Astrocyte (in vitro differentiated cells and primary cell): ENCODE measurements at regions not wholly inside any gene's neighbourhood (a gene's known extent, or its start where the extent isn't known, plus 50 kb on each side); places are given as distances from the start of the nearest gene placed in this dataset.

ENCODE experiments used
- DNase-seq: peaks from one replicate; pipeline ENCODE4 v3.0.0-alpha.2; 2010; ENCODE audit warnings: low read depth
- FAIRE-seq: peaks from 2 replicates; lab custom pipeline; 2011; peaks lifted over from hg19 to GRCh38; lab: Jason Lieb, UNC
- H2AFZ ChIP-seq: 2 replicates; pipeline ENCODE4 v1.6.0; 2012; ENCODE audit warnings: low read depth, low read length, inconsistent platforms
- H3K27ac ChIP-seq: 2 replicates; pipeline ENCODE4 v1.5.1; 2011; ENCODE audit warnings: low read depth, low read length, inconsistent platforms
- H3K27me3 ChIP-seq: 2 replicates; pipeline ENCODE4 v1.6.0; 2011; ENCODE audit warnings: low read length, inconsistent platforms; ENCODE audit not compliant: insufficient read depth
- H3K36me3 ChIP-seq: 2 replicates; pipeline ENCODE4 v1.5.1; 2011; ENCODE audit warnings: low read length, inconsistent platforms; ENCODE audit not compliant: insufficient read depth
- H3K4me1 ChIP-seq: 2 replicates; pipeline ENCODE4 v1.5.1; 2011; ENCODE audit warnings: low read length, inconsistent platforms; ENCODE audit not compliant: insufficient read depth
- H3K4me2 ChIP-seq: 2 replicates; pipeline ENCODE4 v1.6.0; 2012; ENCODE audit warnings: low read length, inconsistent platforms
- H3K4me3 ChIP-seq: 2 replicates; pipeline ENCODE4 v1.5.1; 2011; ENCODE audit warnings: low read depth, mild to moderate bottlenecking, low read length, inconsistent platforms; ENCODE audit not compliant: insufficient read depth
- H3K79me2 ChIP-seq: 2 replicates; pipeline ENCODE4 v1.6.0; 2012; ENCODE audit warnings: mild to moderate bottlenecking, low read length, inconsistent platforms; ENCODE audit not compliant: insufficient read depth
- H3K9ac ChIP-seq: 2 replicates; pipeline ENCODE4 v1.6.0; 2012; ENCODE audit warnings: mild to moderate bottlenecking, low read length, inconsistent platforms
- H3K9me3 ChIP-seq: 2 replicates; pipeline ENCODE4 v1.5.1; 2012; ENCODE audit warnings: low read depth, mild to moderate bottlenecking, low read length, inconsistent platforms; ENCODE audit not compliant: insufficient read depth
- H4K20me1 ChIP-seq: 2 replicates; pipeline ENCODE4 v1.6.0; 2012; ENCODE audit warnings: low read length, inconsistent platforms; ENCODE audit not compliant: insufficient read depth
- H3K27ac Mint-ChIP-seq: one replicate; pipeline ENCODE4 v1.8.0; 2021; ENCODE audit warnings: mild to moderate bottlenecking, mixed read lengths; ENCODE audit not compliant: unreplicated experiment
- H3K27me3 Mint-ChIP-seq: one replicate; pipeline ENCODE4 v1.8.0; 2021; ENCODE audit warnings: low read depth, mixed read lengths; ENCODE audit not compliant: unreplicated experiment
- H3K36me3 Mint-ChIP-seq: one replicate; pipeline ENCODE4 v1.8.0; 2021; ENCODE audit warnings: low read depth, mixed read lengths; ENCODE audit not compliant: unreplicated experiment
- H3K4me1 Mint-ChIP-seq: one replicate; pipeline ENCODE4 v1.8.0; 2021; ENCODE audit warnings: low read depth, mixed read lengths; ENCODE audit not compliant: unreplicated experiment
- H3K4me3 Mint-ChIP-seq: one replicate; pipeline ENCODE4 v1.8.0; 2021; ENCODE audit warnings: mild to moderate bottlenecking, moderate library complexity, mixed read lengths; ENCODE audit not compliant: unreplicated experiment
- H3K9me3 Mint-ChIP-seq: one replicate; pipeline ENCODE4 v1.8.0; 2021; ENCODE audit warnings: mild to moderate bottlenecking, mixed read lengths; ENCODE audit not compliant: unreplicated experiment
- EZH2 ChIP-seq: IDR thresholded peaks from 2 replicates; pipeline ENCODE4 v1.6.1; 2012; ENCODE audit warnings: mild to moderate bottlenecking, low read length, inconsistent platforms; ENCODE audit not compliant: insufficient read depth
- TF ChIP-seq, protein P1 (sequence below): IDR thresholded peaks from 2 replicates; pipeline ENCODE4 v1.5.1; 2011; ENCODE audit warnings: low read depth, mild to moderate bottlenecking, inconsistent platforms, low read length, moderate library complexity; ENCODE audit not compliant: insufficient read depth

DNA sequence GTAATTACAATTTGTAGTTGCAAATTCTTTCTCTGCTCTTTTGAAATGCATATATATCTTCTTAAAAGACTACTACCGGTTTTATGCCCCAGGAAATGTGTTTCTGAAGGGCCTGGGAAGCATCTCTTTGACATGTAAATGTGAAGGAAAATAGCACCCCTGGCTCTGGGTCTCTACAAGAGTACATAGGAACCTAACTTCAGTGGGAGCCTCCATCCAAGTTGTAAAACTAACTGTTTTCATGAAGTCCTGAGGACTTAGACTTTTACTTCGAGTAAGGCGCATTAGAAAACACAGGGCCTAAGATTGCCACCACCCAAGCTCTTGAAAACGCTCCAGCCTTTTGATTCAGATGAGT, 99.4 kb downstream of the CBLN2 start:
- H3K79me2 ChIP-seq = no peaks in the 10 kb centered on the region
- H3K4me2 ChIP-seq = no peak overlapping the region
- Mint-ChIP-seq H3K27ac (no peak overlapping the region), H3K4me3 (no peak overlapping the region), H3K27me3 (no peaks in the 10 kb centered on the region), H3K4me1 (no peaks in the 10 kb centered on the region), H3K9me3 (peaks cover 7% of the 10 kb centered on the region), H3K36me3 (no peaks in the 10 kb centered on the region)
- no peaks in the 10 kb centered on the region for H3K36me3 ChIP-seq
- no peak overlapping the region for H2AFZ ChIP-seq
- H3K9ac ChIP-seq = no peak overlapping the region
- H3K9me3 ChIP-seq = no peaks in the 10 kb centered on the region
- no peak overlapping the region for H3K4me3 ChIP-seq
- TF ChIP-seq EZH2 = no peak
- TF ChIP-seq, protein P1, sequence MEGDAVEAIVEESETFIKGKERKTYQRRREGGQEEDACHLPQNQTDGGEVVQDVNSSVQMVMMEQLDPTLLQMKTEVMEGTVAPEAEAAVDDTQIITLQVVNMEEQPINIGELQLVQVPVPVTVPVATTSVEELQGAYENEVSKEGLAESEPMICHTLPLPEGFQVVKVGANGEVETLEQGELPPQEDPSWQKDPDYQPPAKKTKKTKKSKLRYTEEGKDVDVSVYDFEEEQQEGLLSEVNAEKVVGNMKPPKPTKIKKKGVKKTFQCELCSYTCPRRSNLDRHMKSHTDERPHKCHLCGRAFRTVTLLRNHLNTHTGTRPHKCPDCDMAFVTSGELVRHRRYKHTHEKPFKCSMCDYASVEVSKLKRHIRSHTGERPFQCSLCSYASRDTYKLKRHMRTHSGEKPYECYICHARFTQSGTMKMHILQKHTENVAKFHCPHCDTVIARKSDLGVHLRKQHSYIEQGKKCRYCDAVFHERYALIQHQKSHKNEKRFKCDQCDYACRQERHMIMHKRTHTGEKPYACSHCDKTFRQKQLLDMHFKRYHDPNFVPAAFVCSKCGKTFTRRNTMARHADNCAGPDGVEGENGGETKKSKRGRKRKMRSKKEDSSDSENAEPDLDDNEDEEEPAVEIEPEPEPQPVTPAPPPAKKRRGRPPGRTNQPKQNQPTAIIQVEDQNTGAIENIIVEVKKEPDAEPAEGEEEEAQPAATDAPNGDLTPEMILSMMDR = no peak
- H4K20me1 ChIP-seq = no peaks in the 10 kb centered on the region
- DNase-seq (no peak), FAIRE-seq (no peak)
- no peak overlapping the region for H3K27ac ChIP-seq
- H3K27me3 ChIP-seq = no peaks in the 10 kb centered on the region
- no peaks in the 10 kb centered on the region for H3K4me1 ChIP-seq

DNA sequence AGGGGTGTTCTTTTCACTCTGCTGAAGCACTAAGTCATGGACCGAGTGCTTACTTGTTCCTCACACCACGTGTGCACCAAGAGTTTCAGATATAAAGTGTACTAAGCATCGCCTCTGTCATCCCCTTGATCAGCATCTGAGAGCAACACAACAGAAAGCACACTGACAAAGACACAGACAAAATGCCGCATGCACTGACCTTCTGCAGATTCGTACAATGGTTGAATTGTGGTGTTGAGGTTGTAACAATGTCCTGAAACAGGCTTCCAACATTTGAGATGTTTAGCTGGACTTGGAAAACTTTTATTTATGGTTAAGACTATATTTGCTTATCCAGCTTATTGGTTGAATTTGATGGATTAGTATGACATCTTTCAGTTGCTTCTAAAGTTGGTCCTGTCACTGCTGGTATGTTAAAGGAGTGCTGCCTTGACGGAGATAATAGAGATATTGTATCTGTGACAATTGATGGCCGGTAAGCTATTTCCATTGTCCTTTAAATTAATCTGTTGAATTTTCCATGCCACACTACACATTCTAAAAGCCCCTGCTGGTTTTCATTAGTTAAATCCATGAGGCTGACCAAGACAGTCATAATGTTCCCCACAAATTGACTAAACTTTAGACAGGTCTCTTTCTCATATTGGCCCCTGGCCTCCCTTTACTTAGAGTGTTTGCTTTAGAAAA, 99.9 kb downstream of the CBLN2 start:
- H3K36me3 ChIP-seq = no peaks in the 10 kb centered on the region
- Mint-ChIP-seq H3K36me3 (no peaks in the 10 kb centered on the region), H3K27ac (no peak overlapping the region), H3K27me3 (no peaks in the 10 kb centered on the region), H3K4me1 (no peaks in the 10 kb centered on the region), H3K9me3 (peaks cover 7% of the 10 kb centered on the region), H3K4me3 (no peak overlapping the region)
- no peak overlapping the region for H3K4me3 ChIP-seq
- no peak overlapping the region for H2AFZ ChIP-seq
- no peak overlapping the region for H3K27ac ChIP-seq
- TF ChIP-seq, protein P1 = no peak
- no peak for TF ChIP-seq EZH2
- H4K20me1 ChIP-seq = no peaks in the 10 kb centered on the region
- FAIRE-seq (no peak), DNase-seq (no peak)
- no peak overlapping the region for H3K9ac ChIP-seq
- no peaks in the 10 kb centered on the region for H3K9me3 ChIP-seq
- no peaks in the 10 kb centered on the region for H3K79me2 ChIP-seq
- H3K4me2 ChIP-seq = no peak overlapping the region
- no peaks in the 10 kb centered on the region for H3K4me1 ChIP-seq
- no peaks in the 10 kb centered on the region for H3K27me3 ChIP-seq

DNA sequence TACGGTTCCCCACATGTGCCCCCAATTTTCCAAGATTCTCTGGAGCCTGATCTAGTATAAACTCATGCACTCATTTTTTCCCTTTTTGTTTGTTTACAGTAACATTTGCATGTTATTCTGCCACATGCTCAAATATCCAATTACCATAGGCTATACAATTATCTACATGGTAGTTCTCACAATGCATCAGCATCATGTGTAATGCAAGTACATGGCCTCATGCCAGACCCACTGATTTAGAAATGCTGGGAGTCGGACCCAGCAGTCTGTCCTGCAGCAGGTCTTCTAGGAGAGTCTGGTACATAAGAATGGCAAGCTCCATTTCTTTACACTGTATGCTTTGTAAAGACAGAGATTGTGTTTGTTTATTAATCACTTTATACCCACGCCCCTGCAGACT, 107.7 kb downstream of the CBLN2 start:
- Histone ChIP-seq H3K9ac (no peak overlapping the region), H4K20me1 (no peaks in the 10 kb centered on the region), H3K27me3 (no peaks in the 10 kb centered on the region), H3K79me2 (no peaks in the 10 kb centered on the region), H3K9me3 (no peaks in the 10 kb centered on the region), H3K4me3 (no peak overlapping the region), H3K36me3 (no peaks in the 10 kb centered on the region), H3K4me2 (no peak overlapping the region), H3K27ac (no peak overlapping the region), H3K4me1 (no peaks in the 10 kb centered on the region), H2AFZ (no peak overlapping the region)
- Mint-ChIP-seq H3K27ac (no peak overlapping the region), H3K4me3 (no peak overlapping the region), H3K4me1 (no peaks in the 10 kb centered on the region), H3K36me3 (no peaks in the 10 kb centered on the region), H3K27me3 (no peaks in the 10 kb centered on the region), H3K9me3 (no peaks in the 10 kb centered on the region)
- TF ChIP-seq EZH2 = no peak
- TF ChIP-seq, protein P1 = no peak
- no peak for FAIRE-seq
- DNase-seq = no peak
